ENCODE measurements at regions not wholly inside any gene's neighbourhood (a gene's known extent, or its start where the extent isn't known, plus 50 kb on each side); places are given as distances from the start of the nearest gene placed in this dataset.

- H3K9me3 ChIP-seq (ENCODE audit: control insufficient read depth in 2 of 3, low read length in 3 of 3): no peaks in the 10 kb centered on the region
- intact Hi-C loops (cut with micrococcal nuclease): no loop called here
- no peak overlapping the region for H3K27ac ChIP-seq (ENCODE audit: low read depth, low read length)
- ChIA-PET POLR2A (no interaction called here), CTCF (no interaction called here)
- peaks cover 0 to 33% (median 22%) of the 10 kb centered on the region in 5 donors for H3K27me3 Mint-ChIP-seq
- H3K4me3 Mint-ChIP-seq: no peak overlapping the region
- ATAC-seq (no peak), DNase-seq (no peak)
- no peaks in the 10 kb centered on the region for H3K36me3 ChIP-seq (ENCODE audit: control insufficient read depth in 2 of 3, insufficient read depth in 3 of 3, low read length in 3 of 3)
- H3K9me3 Mint-ChIP-seq: peaks cover 0 to 3% (median 0%) of the 10 kb centered on the region in 11 donors
- H3K27ac Mint-ChIP-seq: no peak overlapping the region
- H3K27me3 ChIP-seq (ENCODE audit: control insufficient read depth in 2 of 2, insufficient read depth in 2 of 2, low read length in 2 of 2): no peaks in the 10 kb centered on the region
- H3K4me1 Mint-ChIP-seq: no peaks in the 10 kb centered on the region
- H3K36me3 Mint-ChIP-seq: no peaks in the 10 kb centered on the region
- no peak overlapping the region for H3K4me3 ChIP-seq (ENCODE audit: low read length)
- H3K4me1 ChIP-seq (ENCODE audit: control insufficient read depth in 2 of 2, insufficient read depth in 2 of 2, low read length in 2 of 2): no peaks in the 10 kb centered on the region
These were observed 175.9 kb upstream of the LCORL start for GRCh38 chr4:18197467-18197866.

DNA sequence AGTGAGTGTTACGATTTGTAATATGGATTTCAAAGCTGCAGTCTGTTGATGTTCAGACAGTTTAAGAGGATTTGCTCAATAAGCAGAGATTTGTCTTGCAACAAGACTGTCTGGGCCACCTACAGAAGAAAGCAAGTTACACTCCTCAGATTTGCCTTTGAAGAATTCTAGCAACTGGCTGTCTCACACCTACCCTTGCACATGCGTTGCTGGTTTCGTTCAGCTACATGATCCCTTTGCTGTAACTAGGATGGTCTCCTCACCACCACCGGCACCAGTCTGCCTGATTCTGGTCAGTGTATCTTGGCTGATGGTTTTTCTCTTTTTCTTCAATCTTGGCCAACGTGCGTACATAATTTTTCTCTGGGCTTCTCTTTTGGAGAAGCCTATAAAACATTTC, 172.7 kb upstream of the LCORL start:
- Mint-ChIP-seq H3K4me1 (no peaks in the 10 kb centered on the region), H3K27me3 (peaks cover 0 to 27% (median 9%) of the 10 kb centered on the region in 5 donors), H3K36me3 (no peaks in the 10 kb centered on the region), H3K4me3 (no peak overlapping the region), H3K9me3 (peaks cover 0 to 2% (median 0%) of the 10 kb centered on the region in 11 donors), H3K27ac (no peak overlapping the region)
- ChIA-PET CTCF (no interaction called here), POLR2A (no interaction called here)
- no peak overlapping the region for H3K4me3 ChIP-seq (ENCODE audit: low read length)
- no peak overlapping the region for H3K27ac ChIP-seq (ENCODE audit: low read depth, low read length)
- intact Hi-C loops (cut with micrococcal nuclease): no loop called here
- H3K9me3 ChIP-seq (ENCODE audit: control insufficient read depth in 2 of 3, low read length in 3 of 3): no peaks in the 10 kb centered on the region
- DNase-seq (no peak), ATAC-seq (no peak)
- H3K27me3 ChIP-seq (ENCODE audit: control insufficient read depth in 2 of 2, insufficient read depth in 2 of 2, low read length in 2 of 2): no peaks in the 10 kb centered on the region
- no peaks in the 10 kb centered on the region for H3K4me1 ChIP-seq (ENCODE audit: control insufficient read depth in 2 of 2, insufficient read depth in 2 of 2, low read length in 2 of 2)
- H3K36me3 ChIP-seq (ENCODE audit: control insufficient read depth in 2 of 3, insufficient read depth in 3 of 3, low read length in 3 of 3): no peaks in the 10 kb centered on the region

DNA sequence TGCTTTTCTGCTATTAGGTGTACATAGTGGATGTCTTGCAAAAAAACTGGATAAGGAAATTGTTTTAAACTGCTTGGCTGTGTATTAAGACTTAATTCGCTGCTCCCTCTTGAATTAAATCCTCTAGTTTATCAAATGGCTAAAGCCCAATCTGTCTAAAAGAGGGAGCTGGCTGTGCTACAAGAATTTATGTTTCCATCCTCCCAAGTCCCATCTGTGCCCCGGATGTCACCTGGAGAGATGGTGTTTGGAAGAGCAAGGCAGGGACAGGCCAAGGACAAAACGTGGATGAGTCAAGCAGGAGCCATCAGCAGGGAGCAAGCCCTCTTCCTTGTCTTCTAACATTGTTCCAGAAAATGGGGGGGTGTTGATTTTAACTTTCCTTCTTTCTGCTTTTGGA, 171.3 kb upstream of the LCORL start:
- Histone ChIP-seq H3K4me1 (ENCODE audit: control insufficient read depth in 2 of 2, insufficient read depth in 2 of 2, low read length in 2 of 2) (no peaks in the 10 kb centered on the region), H3K9me3 (ENCODE audit: control insufficient read depth in 2 of 3, low read length in 3 of 3) (no peaks in the 10 kb centered on the region), H3K27ac (ENCODE audit: low read depth, low read length) (no peak overlapping the region), H3K27me3 (ENCODE audit: control insufficient read depth in 2 of 2, insufficient read depth in 2 of 2, low read length in 2 of 2) (no peaks in the 10 kb centered on the region), H3K36me3 (ENCODE audit: control insufficient read depth in 2 of 3, insufficient read depth in 3 of 3, low read length in 3 of 3) (no peaks in the 10 kb centered on the region), H3K4me3 (ENCODE audit: low read length) (no peak overlapping the region)
- DNase-seq: no peak
- Mint-ChIP-seq H3K4me1 (no peaks in the 10 kb centered on the region), H3K27me3 (peaks cover 0 to 22% (median 12%) of the 10 kb centered on the region in 5 donors), H3K9me3 (peaks cover 0 to 3% (median 0%) of the 10 kb centered on the region in 11 donors), H3K4me3 (no peak overlapping the region), H3K36me3 (no peaks in the 10 kb centered on the region), H3K27ac (no peak overlapping the region)
- no peak for ATAC-seq
- ChIA-PET POLR2A (no interaction called here), CTCF (no interaction called here)
- intact Hi-C loops (cut with micrococcal nuclease): no loop called here

DNA sequence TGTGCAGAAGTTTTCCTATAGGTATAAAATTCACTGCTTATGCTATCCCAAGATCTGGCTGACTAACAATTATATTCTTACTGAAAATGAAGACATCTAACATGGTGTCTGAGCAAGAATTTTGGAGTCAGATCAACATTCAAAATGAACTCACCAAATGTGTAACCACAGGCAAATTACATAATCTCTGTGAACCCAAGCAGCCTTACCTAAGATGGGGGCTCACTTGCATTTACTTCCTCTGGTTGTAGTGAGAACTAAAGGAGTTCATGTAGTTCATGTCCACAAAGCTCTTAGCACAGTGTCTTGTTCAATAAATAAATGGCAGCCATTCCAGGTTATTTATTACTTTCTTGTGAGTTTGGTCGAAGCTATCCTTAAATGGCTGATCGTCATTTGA, 163.9 kb upstream of the LCORL start:
- Histone ChIP-seq H3K27ac (ENCODE audit: low read depth, low read length) (no peak overlapping the region), H3K4me3 (ENCODE audit: low read length) (no peak overlapping the region), H3K4me1 (ENCODE audit: control insufficient read depth in 2 of 2, insufficient read depth in 2 of 2, low read length in 2 of 2) (no peaks in the 10 kb centered on the region), H3K27me3 (ENCODE audit: control insufficient read depth in 2 of 2, insufficient read depth in 2 of 2, low read length in 2 of 2) (no peaks in the 10 kb centered on the region), H3K36me3 (ENCODE audit: control insufficient read depth in 2 of 3, insufficient read depth in 3 of 3, low read length in 3 of 3) (no peaks in the 10 kb centered on the region), H3K9me3 (ENCODE audit: control insufficient read depth in 2 of 3, low read length in 3 of 3) (no peaks in the 10 kb centered on the region)
- Mint-ChIP-seq H3K9me3 (peaks cover 0 to 4% (median 0%) of the 10 kb centered on the region in 11 donors), H3K36me3 (no peaks in the 10 kb centered on the region), H3K4me3 (no peak overlapping the region), H3K27ac (no peak overlapping the region), H3K27me3 (peaks cover 0 to 15% (median 7%) of the 10 kb centered on the region in 5 donors), H3K4me1 (no peaks in the 10 kb centered on the region)
- DNase-seq (no peak), ATAC-seq (no peak)
- ChIA-PET POLR2A (no interaction called here), CTCF (no interaction called here)
- intact Hi-C loops (cut with micrococcal nuclease): no loop called here

GRCh38 chr4:18180892-18181291, 159.3 kb upstream of the LCORL start:
- H3K27ac ChIP-seq (ENCODE audit: low read depth, low read length): no peak overlapping the region
- no peaks in the 10 kb centered on the region for H3K36me3 ChIP-seq (ENCODE audit: control insufficient read depth in 2 of 3, insufficient read depth in 3 of 3, low read length in 3 of 3)
- Mint-ChIP-seq H3K4me3 (no peak overlapping the region), H3K27me3 (peaks cover 2 to 29% (median 18%) of the 10 kb centered on the region in 5 donors), H3K36me3 (peaks cover 0 to 4% (median 0%) of the 10 kb centered on the region in 5 donors), H3K4me1 (no peaks in the 10 kb centered on the region), H3K9me3 (peaks cover 0 to 4% (median 0%) of the 10 kb centered on the region in 11 donors), H3K27ac (no peak overlapping the region)
- no peak for ATAC-seq
- H3K27me3 ChIP-seq (ENCODE audit: control insufficient read depth in 2 of 2, insufficient read depth in 2 of 2, low read length in 2 of 2): no peaks in the 10 kb centered on the region
- no peaks in the 10 kb centered on the region for H3K4me1 ChIP-seq (ENCODE audit: control insufficient read depth in 2 of 2, insufficient read depth in 2 of 2, low read length in 2 of 2)
- intact Hi-C loops (cut with micrococcal nuclease): no loop called here
- H3K4me3 ChIP-seq (ENCODE audit: low read length): no peak overlapping the region
- POLR2A ChIA-PET: no interaction called here
- DNase-seq: no peak
- no peaks in the 10 kb centered on the region for H3K9me3 ChIP-seq (ENCODE audit: control insufficient read depth in 2 of 3, low read length in 3 of 3)
- CTCF ChIA-PET: no interaction called here

DNA sequence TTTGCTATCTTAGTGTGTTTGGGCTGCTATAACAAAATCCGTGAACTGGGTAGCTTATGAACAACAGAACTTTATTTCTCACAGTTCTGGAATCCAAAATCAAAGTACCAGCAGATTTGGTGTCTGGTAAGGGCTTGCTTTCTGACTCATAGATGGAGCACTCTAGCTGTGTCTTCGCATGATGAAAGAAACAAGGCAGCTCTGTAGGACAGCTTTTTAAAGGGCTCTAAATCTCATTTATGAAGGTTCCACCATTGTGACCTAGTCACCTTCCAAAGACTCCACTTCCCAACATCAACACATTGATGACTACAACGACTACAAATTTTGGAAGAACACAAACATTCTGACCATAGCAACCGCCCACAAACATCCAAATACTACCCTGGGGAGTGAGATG, 158.6 kb upstream of the LCORL start:
- ATAC-seq (no peak), DNase-seq (no peak)
- no peak overlapping the region for H3K27ac Mint-ChIP-seq
- no peaks in the 10 kb centered on the region for H3K4me1 Mint-ChIP-seq
- H3K36me3 ChIP-seq (ENCODE audit: control insufficient read depth in 2 of 3, insufficient read depth in 3 of 3, low read length in 3 of 3): no peaks in the 10 kb centered on the region
- ChIA-PET POLR2A (no interaction called here), CTCF (interaction anchor here (0.6 kb wide), 1 partner anchor 9 kb away, joined by 3 read pairs; no protein-coding TSS in a partner anchor)
- H3K36me3 Mint-ChIP-seq: peaks cover 0 to 4% (median 0%) of the 10 kb centered on the region in 5 donors
- no peaks in the 10 kb centered on the region for H3K9me3 ChIP-seq (ENCODE audit: control insufficient read depth in 2 of 3, low read length in 3 of 3)
- no peaks in the 10 kb centered on the region for H3K27me3 ChIP-seq (ENCODE audit: control insufficient read depth in 2 of 2, insufficient read depth in 2 of 2, low read length in 2 of 2)
- H3K27me3 Mint-ChIP-seq: peaks cover 2 to 29% (median 18%) of the 10 kb centered on the region in 5 donors
- intact Hi-C loops (cut with micrococcal nuclease): no loop called here
- H3K4me3 Mint-ChIP-seq: no peak overlapping the region
- no peak overlapping the region for H3K27ac ChIP-seq (ENCODE audit: low read depth, low read length)
- no peak overlapping the region for H3K4me3 ChIP-seq (ENCODE audit: low read length)
- H3K4me1 ChIP-seq (ENCODE audit: control insufficient read depth in 2 of 2, insufficient read depth in 2 of 2, low read length in 2 of 2): no peaks in the 10 kb centered on the region
- peaks cover 0 to 4% (median 1%) of the 10 kb centered on the region in 11 donors for H3K9me3 Mint-ChIP-seq

DNA sequence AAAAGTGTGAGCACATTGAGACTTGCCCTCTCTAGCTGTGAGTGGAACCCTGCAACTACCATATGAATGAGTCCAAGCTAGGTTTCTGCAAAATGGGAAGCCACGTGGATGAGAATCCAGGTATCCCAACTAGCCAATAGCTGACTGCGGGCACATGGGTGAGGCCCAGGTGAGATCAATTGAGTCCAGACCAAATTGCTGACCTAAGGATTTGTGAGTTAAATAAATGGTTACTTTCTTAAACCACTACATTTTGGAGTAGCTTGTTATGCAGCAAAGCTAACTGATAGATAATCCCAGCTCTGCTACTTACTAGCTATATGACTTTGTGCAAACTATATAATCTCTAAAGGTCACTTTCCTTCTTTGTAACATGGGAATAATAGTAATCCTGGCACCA, 150.3 kb upstream of the LCORL start:
- H3K36me3 Mint-ChIP-seq: no peaks in the 10 kb centered on the region
- H3K27me3 ChIP-seq (ENCODE audit: control insufficient read depth in 2 of 2, insufficient read depth in 2 of 2, low read length in 2 of 2): no peaks in the 10 kb centered on the region
- H3K4me3 Mint-ChIP-seq: no peak overlapping the region
- H3K36me3 ChIP-seq (ENCODE audit: control insufficient read depth in 2 of 3, insufficient read depth in 3 of 3, low read length in 3 of 3): no peaks in the 10 kb centered on the region
- peaks cover 0 to 7% (median 2%) of the 10 kb centered on the region in 11 donors for H3K9me3 Mint-ChIP-seq
- ChIA-PET POLR2A (no interaction called here), CTCF (no interaction called here)
- H3K27ac ChIP-seq (ENCODE audit: low read depth, low read length): no peak overlapping the region
- no peak for DNase-seq
- no peaks in the 10 kb centered on the region for H3K4me1 ChIP-seq (ENCODE audit: control insufficient read depth in 2 of 2, insufficient read depth in 2 of 2, low read length in 2 of 2)
- no peak overlapping the region for H3K27ac Mint-ChIP-seq
- H3K4me3 ChIP-seq (ENCODE audit: low read length): no peak overlapping the region
- no peaks in the 10 kb centered on the region for H3K9me3 ChIP-seq (ENCODE audit: control insufficient read depth in 2 of 3, low read length in 3 of 3)
- intact Hi-C loops (cut with micrococcal nuclease): no loop called here
- H3K27me3 Mint-ChIP-seq: peaks cover 0 to 38% (median 20%) of the 10 kb centered on the region in 5 donors
- H3K4me1 Mint-ChIP-seq: no peaks in the 10 kb centered on the region
- ATAC-seq: no peak
